Stimulated activated CD4-positive, alpha-beta T cell treated with anti-CD3 and anti-CD28 coated beads, Interleukin-1b, Interleukin-23, amount 100 ng/mL, for 24 hours (primary cell): ENCODE measurements at regions not wholly inside any gene's neighbourhood (a gene's known extent, or its start where the extent isn't known, plus 50 kb on each side); places are given as distances from the start of the nearest gene placed in this dataset.

ENCODE experiments used
- DNase-seq, 4 experiments: peaks; one replicate each; pipeline ENCODE4 v3.0.0-alpha.2; 2020; ENCODE audit warnings: low read depth in 4 of 4, low spot score in 1 of 4

- DNase-seq, result no peak
These were observed 144.5 kb upstream of the MCHR2 start for GRCh38 chr6:100138346-100139022.

- no peak for DNase-seq
These were observed 143.7 kb upstream of the MCHR2 start for GRCh38 chr6:100137759-100138158.

- DNase-seq, result no peak
These were observed 142.6 kb upstream of the MCHR2 start for GRCh38 chr6:100136590-100136989.

- no peak for DNase-seq
These were observed 142.0 kb upstream of the MCHR2 start for GRCh38 chr6:100135977-100136376.

GRCh38 chr6:100134703-100135102, 140.7 kb upstream of the MCHR2 start:
- no peak for DNase-seq

- no peak for DNase-seq
These were observed 140.3 kb upstream of the MCHR2 start for GRCh38 chr6:100134297-100134696.

- DNase-seq, result no peak
These were observed 138.0 kb upstream of the MCHR2 start for GRCh38 chr6:100132005-100132404.

- DNase-seq, result no peak
These were observed 136.6 kb upstream of the MCHR2 start for GRCh38 chr6:100130630-100131029.

GRCh38 chr6:100126790-100127484, 132.9 kb upstream of the MCHR2 start:
- DNase-seq, result no peak

- no peak for DNase-seq
These were observed 128.0 kb upstream of the MCHR2 start for GRCh38 chr6:100121854-100122609.

GRCh38 chr6:100119261-100119660, 125.2 kb upstream of the MCHR2 start:
- no peak for DNase-seq

GRCh38 chr6:100118301-100118700, 124.3 kb upstream of the MCHR2 start:
- no peak for DNase-seq

- DNase-seq, result no peak
These were observed 123.7 kb upstream of the MCHR2 start for GRCh38 chr6:100117680-100118079.

GRCh38 chr6:100116411-100117194, 122.6 kb upstream of the MCHR2 start:
- DNase-seq, result no peak

- DNase-seq, result no peak
These were observed 121.5 kb upstream of the MCHR2 start for GRCh38 chr6:100115407-100116101.

GRCh38 chr6:100112855-100113508, 119.0 kb upstream of the MCHR2 start:
- DNase-seq, result no peak

- DNase-seq, result no peak
These were observed 112.0 kb upstream of the MCHR2 start for GRCh38 chr6:100105919-100106529.

- DNase-seq, result no peak
These were observed 111.1 kb upstream of the MCHR2 start for GRCh38 chr6:100105138-100105537.

GRCh38 chr6:100103931-100104330, 109.9 kb upstream of the MCHR2 start:
- no peak for DNase-seq

- no peak for DNase-seq
These were observed 109.2 kb upstream of the MCHR2 start for GRCh38 chr6:100103194-100103593.
